PC-9 (cell line): ENCODE measurements at regions not wholly inside any gene's neighbourhood (a gene's known extent, or its start where the extent isn't known, plus 50 kb on each side); places are given as distances from the start of the nearest gene placed in this dataset.

Experiments used
- BruUV-seq: library from RNA; stranded (reverse); fragments of 400-500 nt; replicated peaks from 2 replicates; lab custom pipeline; 2021; lab: Mats Ljungman, UMichigan
- CTCF ChIA-PET: fragments of 300-600 bp; sonication (Branson Sonifier 250); formaldehyde crosslinking; loops from one replicate; lab custom pipeline; 2022; ENCODE audit warnings: antibody characterized with exemption; lab: Charles Lee
- POLR2A ChIA-PET: fragments of 300-600 bp; sonication (Branson Sonifier 250); formaldehyde crosslinking; loops from one replicate; lab custom pipeline; 2022; ENCODE audit warnings: antibody characterized with exemption; ENCODE audit not compliant: unreplicated experiment; lab: Charles Lee
- DNase-seq, 2 experiments: peaks; one replicate each; pipeline versions ENCODE4 v3.0.0 to v3.0.0-alpha.2; 2015 to 2022; ENCODE audit warnings: mixed read lengths in 1 of 2
- H2AFZ ChIP-seq: fragments of 200-600 bp; sonication (generic); 2 replicates; pipeline ENCODE4 v1.8.1; 2017; ENCODE audit warnings: antibody characterized with exemption
- H3F3A ChIP-seq: fragments of 200-600 bp; sonication (generic); 2 replicates; pipeline ENCODE4 v1.8.1; 2017; ENCODE audit warnings: antibody characterized with exemption, mild to moderate bottlenecking, low read depth; ENCODE audit not compliant: insufficient read depth
- H3K27ac ChIP-seq: fragments of 200-600 bp; sonication (generic); 2 replicates; pipeline ENCODE4 v1.6.1; 2016; ENCODE audit warnings: mixed run types
- H3K27me3 ChIP-seq: fragments of 200-600 bp; sonication (generic); 2 replicates; pipeline ENCODE4 v1.6.1; 2016; ENCODE audit warnings: low read depth, mixed run types; ENCODE audit not compliant: insufficient read depth
- H3K36me3 ChIP-seq: fragments of 200-600 bp; sonication (generic); 2 replicates; pipeline ENCODE4 v1.6.1; 2016; ENCODE audit warnings: low read depth, mixed run types
- H3K4me1 ChIP-seq: fragments of 200-600 bp; sonication (generic); replicated peaks from 2 replicates; pipeline ENCODE4 v1.6.1; 2016; ENCODE audit warnings: mixed run types; ENCODE audit not compliant: insufficient read depth
- H3K4me2 ChIP-seq: fragments of 200-600 bp; sonication (generic); 2 replicates; pipeline ENCODE4 v1.6.1; 2017; ENCODE audit warnings: mixed run types
- H3K4me3 ChIP-seq: fragments of 200-600 bp; sonication (generic); 2 replicates; pipeline ENCODE4 v1.6.1; 2016; ENCODE audit warnings: mixed run types
- H3K79me2 ChIP-seq: fragments of 200-600 bp; sonication (generic); 2 replicates; pipeline ENCODE4 v1.6.1; 2017; ENCODE audit warnings: low read depth, mixed run types
- H3K9me2 ChIP-seq: fragments of 200-600 bp; sonication (generic); 2 replicates; pipeline ENCODE4 v1.8.1; 2017; ENCODE audit warnings: mild to moderate bottlenecking; ENCODE audit not compliant: insufficient read depth
- H3K9me3 ChIP-seq: fragments of 200-600 bp; sonication (generic); 2 replicates; pipeline ENCODE4 v1.8.1; 2016; ENCODE audit warnings: low read depth; ENCODE audit not compliant: insufficient read depth
- H4K20me1 ChIP-seq: fragments of 200-600 bp; sonication (generic); 2 replicates; pipeline ENCODE4 v1.8.1; 2017; ENCODE audit not compliant: insufficient read depth
- CTCF ChIP-seq: fragments of 200-600 bp; sonication (generic); conservative IDR thresholded peaks from 2 replicates; pipeline ENCODE4 v1.6.1; 2017; ENCODE audit warnings: mixed run types, antibody characterized with exemption, mild to moderate bottlenecking, moderate library complexity
- EZH2 ChIP-seq: fragments of 200-600 bp; sonication (generic); IDR thresholded peaks from 2 replicates; pipeline ENCODE4 v1.8.0; 2017; ENCODE audit warnings: antibody characterized with exemption, low read depth
- intact Hi-C: fragments of 100-400 bp; cut with micrococcal nuclease; formaldehyde crosslinking; loops from one replicate; pipeline ENCODE4 v1.10.0; 2022; ENCODE audit not compliant: unreplicated experiment

GRCh38 chr1:200351425-200351824, 58.4 kb downstream of the ZNF281 start:
- Histone ChIP-seq H3K27ac (no peak overlapping the region; the same call in 1 of the 2 replicates), H2AFZ (no peak overlapping the region), H3K27me3 (no peaks in the 10 kb centered on the region), H3K4me3 (no peak overlapping the region), H3F3A (0 out of 2 replicates have a peak, but pooled peaks cover 11% of the 10 kb centered on the region), H4K20me1 (no peaks in the 10 kb centered on the region), H3K36me3 (no peaks in the 10 kb centered on the region), H3K4me1 (peaks cover 19% of the 10 kb centered on the region), H3K4me2 (peak overlapping the region; percentile 53), H3K79me2 (no peaks in the 10 kb centered on the region), H3K9me3 (no peaks in the 10 kb centered on the region), H3K9me2 (no peaks in the 10 kb centered on the region)
- no peak for TF ChIP-seq CTCF
- TF ChIP-seq EZH2, result no peak
- intact Hi-C loops, result no loop called here
- POLR2A ChIA-PET, result interaction anchor here (0.7 kb wide), 1 partner anchor 1753 kb away, joined by 5 read pairs; no protein-coding TSS in a partner anchor
- CTCF ChIA-PET, result no interaction called here
- no peak for DNase-seq
- no TSS peak for BruUV-seq

GRCh38 chr1:200346700-200347099, 63.1 kb downstream of the ZNF281 start:
- H3K36me3 ChIP-seq, result no peaks in the 10 kb centered on the region
- no peaks in the 10 kb centered on the region for H3K9me3 ChIP-seq
- no TSS peak for BruUV-seq
- intact Hi-C loops, result no loop called here
- CTCF ChIA-PET, result interaction anchor here (0.6 kb wide), 1 partner anchor 1030 kb away, joined by 3 read pairs; no protein-coding TSS in a partner anchor
- no peaks in the 10 kb centered on the region for H4K20me1 ChIP-seq
- H2AFZ ChIP-seq, result no peak overlapping the region
- H3K4me1 ChIP-seq, result peaks cover 30% of the 10 kb centered on the region
- no peak for DNase-seq
- no peak overlapping the region for H3K4me3 ChIP-seq
- no peak overlapping the region for H3K27ac ChIP-seq
- H3K9me2 ChIP-seq, result no peaks in the 10 kb centered on the region
- H3F3A ChIP-seq, result peaks cover 11% of the 10 kb centered on the region; the same call in 1 of the 2 replicates
- no peaks in the 10 kb centered on the region for H3K79me2 ChIP-seq
- TF ChIP-seq CTCF, result no peak
- TF ChIP-seq EZH2, result no peak
- no peaks in the 10 kb centered on the region for H3K27me3 ChIP-seq
- H3K4me2 ChIP-seq, result no peak overlapping the region
- POLR2A ChIA-PET, result no interaction called here

- peaks cover 11% of the 10 kb centered on the region; the same call in 1 of the 2 replicates for H3F3A ChIP-seq
- H3K79me2 ChIP-seq, result no peaks in the 10 kb centered on the region
- ChIA-PET CTCF (no interaction called here), POLR2A (no interaction called here)
- TF ChIP-seq CTCF (no peak), EZH2 (no peak)
- H3K9me2 ChIP-seq, result no peaks in the 10 kb centered on the region
- intact Hi-C loops, result no loop called here
- no peaks in the 10 kb centered on the region for H3K36me3 ChIP-seq
- H3K27me3 ChIP-seq, result no peaks in the 10 kb centered on the region
- peaks cover 32% of the 10 kb centered on the region for H3K4me1 ChIP-seq
- no peaks in the 10 kb centered on the region for H4K20me1 ChIP-seq
- H2AFZ ChIP-seq, result no peak overlapping the region
- H3K4me2 ChIP-seq, result no peak overlapping the region
- BruUV-seq, result no TSS peak
- H3K4me3 ChIP-seq, result no peak overlapping the region
- H3K9me3 ChIP-seq, result no peaks in the 10 kb centered on the region
- no peak overlapping the region for H3K27ac ChIP-seq
- DNase-seq, result no peak
These were observed 64.3 kb downstream of the ZNF281 start for GRCh38 chr1:200345520-200345919.
